GM12878 (cell line): ENCODE measurements at regions not wholly inside any gene's neighbourhood (a gene's known extent, or its start where the extent isn't known, plus 50 kb on each side); places are given as distances from the start of the nearest gene placed in this dataset.

Source experiments
- ATAC-seq: fragments of 200-7000 bp; cut with Tn5 transposase; 3 replicates; pipeline ENCODE4 v1.9.1; 2020; ENCODE audit warnings: mild to moderate bottlenecking, moderate library complexity
- BruUV-seq: library from RNA; stranded (reverse); fragments of 400-500 nt; replicated peaks from 2 replicates; lab custom pipeline; 2021; lab: Mats Ljungman, UMichigan
- CTCF ChIA-PET: fragments of 300-600 bp; sonication (Branson Sonifier 250); formaldehyde crosslinking; extraction: SDS; loops from one replicate; lab custom pipeline; 2021; ENCODE audit warnings: inconsistent platforms; lab: Yijun Ruan, JAX
- POLR2A ChIA-PET: fragments of 350-600 bp; formaldehyde crosslinking; extraction: SDS; loops from one replicate; lab custom pipeline; 2021; ENCODE audit warnings: inconsistent platforms; lab: Charles Lee
- RAD21 ChIA-PET: fragments of 300-600 bp; sonication (Branson Sonifier 250); formaldehyde crosslinking; loops from one replicate; lab custom pipeline; 2023; ENCODE audit warnings: antibody characterized with exemption; ENCODE audit not compliant: unreplicated experiment; lab: Charles Lee
- SMC1A ChIA-PET: fragments of 300-600 bp; sonication (Branson Sonifier 250); formaldehyde crosslinking; loops from one replicate; lab custom pipeline; 2023; ENCODE audit not compliant: unreplicated experiment, uncharacterized antibody; lab: Charles Lee
- DNase-seq: peaks from one replicate; pipeline ENCODE4 v3.0.0-alpha.2; 2011; ENCODE audit warnings: low read depth, low spot score
- FAIRE-seq: peaks from 3 replicates; lab custom pipeline; 2011; peaks lifted over from hg19 to GRCh38; lab: Jason Lieb, UNC
- H2AFZ ChIP-seq: 2 replicates; pipeline ENCODE4 v1.6.0; 2011; ENCODE audit warnings: low read depth, low read length, control low read depth; ENCODE audit not compliant: control insufficient read depth
- H3K27ac ChIP-seq: 2 replicates; pipeline ENCODE4 v1.5.1; 2011; ENCODE audit warnings: control low read depth; ENCODE audit not compliant: control insufficient read depth, insufficient read depth
- H3K27me3 ChIP-seq, 2 experiments: replicated peaks in 1 of 2; 2 replicates each; pipeline versions ENCODE4 v1.6.0 to v1.6.1; 2011; ENCODE audit warnings: low read length in 1 of 2; ENCODE audit not compliant: control insufficient read depth in 2 of 2, insufficient read depth in 2 of 2
- H3K36me3 ChIP-seq, 2 experiments: 2 replicates each; pipeline ENCODE4 v1.5.1; 2011; ENCODE audit warnings: low read length in 1 of 2; ENCODE audit not compliant: control insufficient read depth in 2 of 2, insufficient read depth in 2 of 2
- H3K4me1 ChIP-seq: 2 replicates; pipeline ENCODE4 v1.6.1; 2011; ENCODE audit warnings: mild to moderate bottlenecking, low read length, moderate library complexity, mixed read lengths; ENCODE audit not compliant: control insufficient read depth, insufficient read depth
- H3K4me2 ChIP-seq: 2 replicates; pipeline ENCODE4 v1.6.0; 2011; ENCODE audit warnings: control low read depth; ENCODE audit not compliant: control insufficient read depth, insufficient read depth
- H3K4me3 ChIP-seq: fragments of 200-600 bp; sonication (generic); 2 replicates; pipeline ENCODE4 v1.5.1; 2016
- H3K79me2 ChIP-seq: 2 replicates; pipeline ENCODE4 v1.6.0; 2011; ENCODE audit warnings: low read length; ENCODE audit not compliant: control insufficient read depth, insufficient read depth
- H3K9ac ChIP-seq: 2 replicates; pipeline ENCODE4 v1.8.0; 2011; ENCODE audit warnings: low read length, control low read depth, mixed read lengths; ENCODE audit not compliant: control insufficient read depth, insufficient read depth
- H3K9me3 ChIP-seq: replicated peaks from 3 replicates; pipeline ENCODE4 v1.5.1; 2011; ENCODE audit warnings: mild to moderate bottlenecking, low read length; ENCODE audit not compliant: control insufficient read depth, insufficient read depth
- H4K20me1 ChIP-seq: 2 replicates; pipeline ENCODE4 v1.6.0; 2011; ENCODE audit not compliant: control insufficient read depth, insufficient read depth
- CHD4 ChIP-seq: fragments of 200-600 bp; sonication (generic); IDR thresholded peaks from 2 replicates; pipeline ENCODE4 v1.6.1; 2016; ENCODE audit warnings: mild to moderate bottlenecking
- JUNB ChIP-seq: IDR thresholded peaks from 2 replicates; pipeline ENCODE4 v1.6.1; 2016; ENCODE audit warnings: antibody characterized with exemption, mild to moderate bottlenecking
- KAT2A ChIP-seq: conservative IDR thresholded peaks from 2 replicates; pipeline ENCODE4 v1.6.1; 2011; ENCODE audit warnings: low read depth, low read length; ENCODE audit not compliant: control insufficient read depth
- MTA2 ChIP-seq: fragments of 450-650 bp; IDR thresholded peaks from 2 replicates; pipeline ENCODE4 v1.6.1; 2016; ENCODE audit warnings: low read depth, mild to moderate bottlenecking, moderate library complexity
- MTA3 ChIP-seq: IDR thresholded peaks from 2 replicates; pipeline ENCODE4 v1.6.1; 2012; ENCODE audit warnings: low read length, inconsistent platforms, borderline replicate concordance
- NR2C1 ChIP-seq: fragments of 450-650 bp; IDR thresholded peaks from 2 replicates; pipeline ENCODE4 v1.6.1; 2017; ENCODE audit warnings: antibody characterized with exemption, mild to moderate bottlenecking, moderate library complexity
- NRF1 ChIP-seq: conservative IDR thresholded peaks from 2 replicates; pipeline ENCODE4 v1.6.1; 2011; ENCODE audit warnings: mild to moderate bottlenecking, low read depth, low read length, improper control_type of control experiment
- PAX8 ChIP-seq: fragments of 450-650 bp; IDR thresholded peaks from 2 replicates; pipeline ENCODE4 v1.6.1; 2017; ENCODE audit warnings: mild to moderate bottlenecking, moderate library complexity
- REST ChIP-seq: IDR thresholded peaks from 2 replicates; pipeline ENCODE4 v1.6.1; 2012; ENCODE audit warnings: mild to moderate bottlenecking, low read depth, low read length
- SMAD1 ChIP-seq: fragments of 450-650 bp; IDR thresholded peaks from 2 replicates; pipeline ENCODE4 v1.6.1; 2018; ENCODE audit warnings: mild to moderate bottlenecking, low read depth; ENCODE audit not compliant: partially characterized antibody
- SPI1 ChIP-seq: IDR thresholded peaks from 2 replicates; pipeline ENCODE4 v1.6.1; 2011; ENCODE audit warnings: low read depth, mild to moderate bottlenecking, low read length, moderate library complexity, borderline replicate concordance; ENCODE audit not compliant: insufficient read depth
- YY1 ChIP-seq: IDR thresholded peaks from 2 replicates; pipeline ENCODE4 v1.6.1; 2011; ENCODE audit warnings: low read depth, mild to moderate bottlenecking, low read length
- ZNF274 ChIP-seq: IDR thresholded peaks from one replicate; pipeline ENCODE4 v1.8.0; 2011; ENCODE audit not compliant: insufficient read length, insufficient read depth
- WGBS: methylation state at CpG from one replicate; pipeline ENCODE4 v1.1.6; 2016; ENCODE audit warnings: low lambda C conversion rate; ENCODE audit not compliant: insufficient replicate concordance, insufficient coverage; ENCODE audit errors: missing lambda C conversion rate; 5-methylcytosine and 5-hydroxymethylcytosine counted together
- in situ Hi-C: fragments of 300-500 bp; cut with MboI; formaldehyde crosslinking; loops from 9 replicates; pipeline ENCODE4 v1.14.3; 2018; ENCODE audit warnings: mixed read lengths
- intact Hi-C: fragments of 100-400 bp; cut with micrococcal nuclease; formaldehyde crosslinking; loops from one replicate; pipeline ENCODE4 v1.14.2; 2022; ENCODE audit not compliant: unreplicated experiment

DNA sequence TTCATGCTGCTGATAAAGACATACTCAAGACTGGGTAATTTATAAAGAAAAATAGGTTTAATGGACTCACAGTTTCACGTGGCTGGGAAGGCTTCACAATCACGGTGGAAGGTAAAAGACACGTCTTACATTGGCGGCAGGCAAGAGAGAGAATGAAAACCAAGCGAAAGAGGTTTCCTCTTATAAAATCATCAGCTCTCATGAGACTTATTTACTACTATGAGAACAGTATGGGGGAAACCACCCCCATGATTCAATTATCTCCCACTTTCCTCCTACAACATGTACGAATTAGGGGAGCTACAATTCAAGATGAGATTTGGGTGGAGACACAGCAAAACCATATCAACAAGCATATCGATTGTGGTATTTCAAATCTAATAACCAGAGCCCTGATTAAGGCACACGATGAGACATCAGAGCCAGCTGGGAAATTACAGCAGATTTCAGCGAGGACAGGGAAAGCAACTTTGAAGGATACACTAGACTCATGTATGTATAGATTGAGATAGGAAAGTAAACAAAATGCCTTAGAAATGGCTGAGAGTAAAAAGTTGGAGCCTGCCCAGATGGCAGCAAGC lies 129.8 kb upstream of the GJE1 start (continued):
- TF ChIP-seq CHD4 (no peak), MTA2 (no peak), PAX8 (no peak)

DNA sequence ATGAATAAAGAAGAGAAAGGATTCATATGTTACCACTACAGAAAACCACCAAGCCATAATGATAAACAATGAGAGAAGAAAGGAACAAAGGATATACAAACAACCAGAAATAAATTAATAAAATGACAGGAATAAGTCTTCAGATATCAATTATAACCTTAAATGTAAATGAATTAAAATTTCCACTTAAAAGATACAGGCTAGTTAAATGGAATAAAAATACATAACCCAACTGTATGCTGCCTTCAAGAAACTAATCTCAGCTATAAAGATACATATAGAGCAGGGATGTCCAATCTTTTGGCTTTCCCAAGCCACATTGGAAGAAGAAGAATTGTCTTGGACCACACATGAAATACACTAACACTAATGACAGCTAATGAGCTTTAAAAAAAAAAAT lies 135.9 kb upstream of the GJE1 start:
- FAIRE-seq (no peak), DNase-seq (no peak), ATAC-seq (no peak)
- Histone ChIP-seq H3K27me3 (no peaks in the 10 kb centered on the region), H3K4me3 (no peak overlapping the region), H3K27ac (no peak overlapping the region), H2AFZ (no peak overlapping the region), H3K79me2 (no peaks in the 10 kb centered on the region), H3K9me3 (no peaks in the 10 kb centered on the region), H4K20me1 (no peaks in the 10 kb centered on the region), H3K4me2 (no peak overlapping the region), H3K36me3 (no peaks in the 10 kb centered on the region), H3K9ac (no peak overlapping the region), H3K4me1 (no peaks in the 10 kb centered on the region)
- BruUV-seq, result no TSS peak
- intact Hi-C loops, result no loop called here
- ChIA-PET POLR2A (no interaction called here), SMC1A (interaction anchor here (0.9 kb wide), 1 partner anchor 10 kb away, joined by 3 read pairs; no protein-coding TSS in a partner anchor), CTCF (interaction anchor here (0.7 to 1.4 kb wide), 2 partner anchors 9 to 112 kb away, joined by 3 to 6 read pairs; no protein-coding TSS in a partner anchor), RAD21 (no interaction called here)
- no peak for TF ChIP-seq NR2C1
- TF ChIP-seq NRF1, result no peak
- no peak for TF ChIP-seq YY1
- no peak for TF ChIP-seq SPI1
- in situ Hi-C loops, result no loop called here

- Histone ChIP-seq H3K4me2 (no peak overlapping the region), H3K4me1 (no peaks in the 10 kb centered on the region), H3K79me2 (no peaks in the 10 kb centered on the region), H3K4me3 (no peak overlapping the region), H3K36me3 (no peaks in the 10 kb centered on the region), H2AFZ (no peak overlapping the region), H3K27ac (no peak overlapping the region), H4K20me1 (no peaks in the 10 kb centered on the region), H3K27me3 (no peaks in the 10 kb centered on the region), H3K9me3 (no peaks in the 10 kb centered on the region), H3K9ac (no peak overlapping the region)
- SMC1A ChIA-PET, result interaction anchor here (1.3 kb wide), 1 partner anchor 8 kb away, joined by 3 read pairs; no protein-coding TSS in a partner anchor
- intact Hi-C loops, result no loop called here
- CTCF ChIA-PET, result interaction anchor here (3.7 kb wide), 1 partner anchor 120 kb away, joined by 40 read pairs; no protein-coding TSS in a partner anchor
- RAD21 ChIA-PET, result no interaction called here
- POLR2A ChIA-PET, result no interaction called here
- in situ Hi-C loops, result no loop called here
- FAIRE-seq (no peak), DNase-seq (no peak), ATAC-seq (no peak)
- BruUV-seq, result no TSS peak
- WGBS, result 0% methylated on average over 2 of the region's 2 CpGs
- TF ChIP-seq JUNB (no peak), KAT2A (no peak), ZNF274 (no peak), REST (no peak), MTA3 (no peak), SPI1 (no peak), SMAD1 (no peak)
These were observed 140.6 kb upstream of the GJE1 start for GRCh38 chr6:141992109-141992508.
